ENCODE measurements at regions not wholly inside any gene's neighbourhood (a gene's known extent, or its start where the extent isn't known, plus 50 kb on each side); places are given as distances from the start of the nearest gene placed in this dataset.

GRCh38 chr4:115883231-115883630 lies 769.8 kb upstream of the NDST4 start:
- FAIRE-seq: no peak

- FAIRE-seq: no peak
Measured at GRCh38 chr4:115873048-115873447, 759.6 kb upstream of the NDST4 start.

- FAIRE-seq: no peak
Measured at GRCh38 chr4:115871596-115871995, 758.2 kb upstream of the NDST4 start.

- FAIRE-seq: no peak
Measured at GRCh38 chr4:115866364-115866896, 753.0 kb upstream of the NDST4 start.

GRCh38 chr4:115865736-115866135 lies 752.3 kb upstream of the NDST4 start:
- FAIRE-seq: no peak

- no peak for FAIRE-seq
Measured at GRCh38 chr4:115852767-115853091, 739.3 kb upstream of the NDST4 start.

GRCh38 chr4:115851918-115852766 lies 738.7 kb upstream of the NDST4 start:
- no peak for FAIRE-seq

GRCh38 chr4:115850799-115851509 lies 737.5 kb upstream of the NDST4 start:
- no peak for FAIRE-seq

- no peak for FAIRE-seq
Measured at GRCh38 chr4:115844180-115844579, 730.8 kb upstream of the NDST4 start.

GRCh38 chr4:115841871-115842270 lies 728.5 kb upstream of the NDST4 start:
- no peak for FAIRE-seq

- no peak for FAIRE-seq
Measured at GRCh38 chr4:115834441-115834840, 721.0 kb upstream of the NDST4 start.

GRCh38 chr4:115824630-115825029 lies 711.2 kb upstream of the NDST4 start:
- no peak for FAIRE-seq

- FAIRE-seq: no peak
Measured at GRCh38 chr4:115803825-115804224, 690.4 kb upstream of the NDST4 start.

GRCh38 chr4:115790812-115791211 lies 677.4 kb upstream of the NDST4 start:
- no peak for FAIRE-seq

- no peak for FAIRE-seq
Measured at GRCh38 chr4:115781528-115782146, 668.2 kb upstream of the NDST4 start.

GRCh38 chr4:115780835-115781234 lies 667.4 kb upstream of the NDST4 start:
- no peak for FAIRE-seq

GRCh38 chr4:115780268-115780667 lies 666.8 kb upstream of the NDST4 start:
- no peak for FAIRE-seq

- no peak for FAIRE-seq
Measured at GRCh38 chr4:115770046-115770543, 656.7 kb upstream of the NDST4 start.

GRCh38 chr4:115769396-115769795 lies 656.0 kb upstream of the NDST4 start:
- no peak for FAIRE-seq

- FAIRE-seq: no peak
Measured at GRCh38 chr4:115763051-115763450, 649.6 kb upstream of the NDST4 start.

- FAIRE-seq: no peak
Measured at GRCh38 chr4:115759231-115759630, 645.8 kb upstream of the NDST4 start.

GRCh38 chr4:115749404-115749803 lies 636.0 kb upstream of the NDST4 start:
- no peak for FAIRE-seq

GRCh38 chr4:115740806-115741205 lies 627.4 kb upstream of the NDST4 start:
- FAIRE-seq: no peak
